Activated CD8-positive, alpha-beta memory T cell treated with anti-CD3 and anti-CD28 coated beads for 4 hours (primary cell): ENCODE measurements at regions not wholly inside any gene's neighbourhood (a gene's known extent, or its start where the extent isn't known, plus 50 kb on each side); places are given as distances from the start of the nearest gene placed in this dataset.
"Not testable (repeated sequence)": the region's sequence is repeated elsewhere in the genome, so short reads cannot be mapped to it uniquely, and the experiment has no call there.

Source experiments
- DNase-seq, 2 donors: peaks; one replicate each; pipeline ENCODE4 v3.0.0-alpha.2; 2020; ENCODE audit warnings: low read depth in 2 of 2

DNA sequence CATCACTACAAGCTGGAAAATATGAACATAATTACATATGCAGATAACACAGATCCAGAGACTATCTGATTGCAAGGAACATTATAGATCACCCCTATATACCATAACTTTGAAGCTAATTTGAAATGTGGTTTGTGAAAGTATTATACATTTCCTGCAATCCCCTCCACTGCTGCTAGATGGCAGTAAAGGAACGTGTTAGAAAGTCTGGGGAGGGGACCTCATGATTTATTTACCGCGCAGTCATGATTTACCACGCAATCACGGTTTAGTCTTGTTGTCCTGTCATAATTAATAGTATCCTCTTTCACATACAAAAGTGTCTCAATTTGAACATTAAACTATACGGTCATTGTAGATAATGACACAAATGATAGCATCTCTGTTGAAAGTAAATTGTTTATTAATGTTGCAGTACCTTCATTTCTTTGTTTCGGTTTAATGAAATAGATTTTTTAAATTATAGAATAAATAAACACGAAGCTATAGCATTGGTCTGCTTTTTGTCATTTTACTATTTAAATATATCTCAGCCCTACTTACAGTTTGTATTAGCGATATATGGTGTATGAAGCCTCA is 145.3 kb upstream of the PRSS1 start:
- no peak for DNase-seq

DNA sequence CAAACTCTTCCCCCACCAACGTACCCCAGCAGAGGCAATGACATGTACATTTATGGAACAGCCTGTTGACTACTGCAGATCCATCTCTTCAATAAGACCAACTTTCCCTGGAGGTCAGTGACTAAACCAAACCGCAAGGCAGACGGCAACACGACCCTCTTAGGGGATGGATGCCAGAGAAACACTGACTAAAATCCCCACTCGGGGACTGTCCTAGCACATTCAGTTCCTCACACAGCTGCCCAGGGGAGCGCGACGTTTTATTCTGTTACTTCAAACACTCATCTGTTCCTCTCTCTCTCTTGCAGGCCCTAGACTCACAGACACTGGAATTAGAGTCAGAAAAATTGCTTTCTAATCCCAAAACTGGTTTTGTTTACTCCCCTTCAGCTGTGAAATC is 146.5 kb upstream of the PRSS1 start:
- DNase-seq: no peak

DNA sequence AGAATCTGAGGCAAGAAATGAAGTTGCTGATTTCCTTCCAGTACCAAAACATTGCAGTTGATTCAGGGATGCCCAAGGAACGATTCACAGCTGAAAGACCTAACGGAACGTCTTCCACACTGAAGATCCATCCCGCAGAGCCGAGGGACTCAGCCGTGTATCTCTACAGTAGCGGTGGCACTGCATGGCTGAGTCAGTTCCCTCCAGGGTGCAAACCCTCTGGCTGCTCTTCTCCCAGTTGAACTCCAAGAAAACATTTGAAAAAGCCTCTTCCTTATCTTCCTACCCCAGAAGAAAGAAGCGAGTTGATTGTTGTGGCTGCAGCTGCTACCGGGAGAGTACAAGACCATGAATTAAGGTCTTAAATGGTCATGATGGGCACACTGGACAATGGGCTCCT is 147.1 kb upstream of the PRSS1 start:
- DNase-seq: no peak

DNA sequence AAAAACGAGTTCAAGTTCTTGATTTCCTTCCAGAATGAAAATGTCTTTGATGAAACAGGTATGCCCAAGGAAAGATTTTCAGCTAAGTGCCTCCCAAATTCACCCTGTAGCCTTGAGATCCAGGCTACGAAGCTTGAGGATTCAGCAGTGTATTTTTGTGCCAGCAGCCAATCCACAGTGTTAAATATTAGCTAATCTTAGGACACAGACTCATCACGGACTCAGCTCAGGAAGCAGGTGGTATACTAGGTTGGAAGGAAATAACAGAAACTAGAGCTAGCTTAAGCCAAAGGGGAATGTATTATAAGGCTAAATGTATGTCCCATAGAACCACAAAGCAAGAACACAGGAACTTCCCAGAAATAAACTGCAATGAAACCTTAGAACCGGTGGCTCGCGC is 151.0 kb upstream of the PRSS1 start:
- no peak for DNase-seq

DNA sequence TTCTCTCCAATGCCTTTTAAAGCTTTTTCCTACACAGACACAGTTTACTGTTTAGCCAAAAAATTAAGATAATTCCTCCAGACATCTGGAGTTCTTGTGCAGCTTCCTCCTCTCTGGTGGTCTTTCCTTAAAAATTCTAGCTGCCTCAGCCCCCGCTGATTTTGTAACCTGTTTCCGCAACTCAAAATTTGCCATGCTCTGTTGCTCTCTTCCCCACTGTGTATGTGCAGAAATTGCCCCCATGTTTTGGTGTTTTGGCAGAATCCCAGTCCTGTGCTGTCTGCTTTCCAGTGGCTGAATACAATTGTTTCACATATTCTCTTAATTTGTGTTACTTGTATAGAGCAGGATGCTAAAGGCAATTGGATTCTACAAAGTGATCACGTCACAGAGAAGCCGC is 151.7 kb upstream of the PRSS1 start:
- no peak for DNase-seq

DNA sequence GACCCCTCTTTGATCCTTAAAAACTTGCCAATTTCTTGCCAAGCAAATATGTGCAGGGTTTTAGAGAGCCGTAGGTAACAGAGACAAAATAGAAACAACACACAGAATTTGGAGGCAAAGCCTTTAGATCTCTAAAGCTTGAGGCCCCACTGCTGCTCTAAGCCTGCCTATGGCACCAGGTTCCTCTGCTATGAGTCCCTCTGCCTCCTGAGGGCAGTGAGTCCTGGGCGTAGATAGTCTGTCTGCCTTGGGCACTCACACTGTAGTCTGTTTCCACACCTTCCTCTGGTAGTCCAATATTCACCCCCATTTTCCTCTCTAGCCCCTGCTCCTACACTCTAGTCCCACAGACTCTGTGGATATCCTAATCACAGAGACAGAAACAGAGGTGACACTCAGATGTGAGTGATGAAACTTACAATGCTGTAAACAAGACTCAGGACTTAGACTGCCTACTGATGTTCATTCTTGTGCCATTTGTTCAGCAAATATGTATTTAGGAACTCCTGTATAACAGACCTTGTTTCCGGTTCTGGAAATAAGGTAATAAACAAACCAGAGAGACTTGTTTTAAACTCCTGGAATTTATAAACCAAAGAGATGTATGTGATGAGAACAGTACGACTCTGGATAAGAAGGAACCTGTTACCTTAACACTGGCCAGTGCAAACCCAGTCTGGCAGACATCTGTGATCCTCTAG is 153.3 kb upstream of the PRSS1 start:
- DNase-seq: no peak

DNA sequence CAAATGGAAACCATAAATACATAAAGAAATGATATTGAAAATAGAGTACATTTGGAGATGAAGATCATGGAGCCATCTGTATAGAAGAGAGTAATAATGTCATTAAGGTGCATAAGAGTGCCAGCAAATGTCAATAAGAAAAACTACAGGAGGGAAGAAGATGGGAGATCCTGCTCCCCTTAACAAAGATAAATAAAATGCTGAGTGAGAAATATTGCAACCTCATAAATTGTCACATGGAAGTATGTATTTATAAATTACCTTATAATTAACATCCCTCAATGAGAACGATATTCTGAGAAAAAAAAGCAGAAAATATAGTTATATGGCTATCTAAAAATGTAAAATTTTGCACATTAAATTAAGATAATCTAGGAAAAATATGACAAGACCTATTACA is 155.2 kb upstream of the PRSS1 start:
- DNase-seq: no peak

DNA sequence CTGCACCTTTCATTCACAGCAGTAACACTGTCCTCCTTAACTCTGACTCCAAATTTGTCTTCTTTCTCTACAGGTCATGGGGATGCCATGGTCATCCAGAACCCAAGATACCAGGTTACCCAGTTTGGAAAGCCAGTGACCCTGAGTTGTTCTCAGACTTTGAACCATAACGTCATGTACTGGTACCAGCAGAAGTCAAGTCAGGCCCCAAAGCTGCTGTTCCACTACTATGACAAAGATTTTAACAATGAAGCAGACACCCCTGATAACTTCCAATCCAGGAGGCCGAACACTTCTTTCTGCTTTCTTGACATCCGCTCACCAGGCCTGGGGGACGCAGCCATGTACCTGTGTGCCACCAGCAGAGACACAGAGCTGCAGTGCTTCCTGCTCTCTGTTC is 156.2 kb upstream of the PRSS1 start:
- no peak for DNase-seq

DNA sequence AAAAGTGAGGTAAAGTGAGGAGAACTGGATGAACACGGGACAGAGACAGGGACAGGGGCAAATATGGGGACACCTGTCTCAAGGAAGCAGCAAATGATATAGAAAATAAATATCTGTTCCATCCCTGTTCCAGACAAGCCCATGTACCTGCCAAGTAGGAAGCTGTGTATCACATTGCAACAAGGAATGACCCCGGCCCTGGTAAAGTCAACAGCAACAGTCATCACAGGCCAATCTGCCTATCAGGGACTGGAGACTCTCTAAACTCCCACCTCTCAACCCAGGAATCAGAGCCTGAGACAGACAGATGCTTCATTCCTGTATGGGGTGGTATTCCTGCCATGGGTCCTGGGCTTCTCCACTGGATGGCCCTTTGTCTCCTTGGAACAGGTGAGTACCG is 156.6 kb upstream of the PRSS1 start:
- DNase-seq: no peak

DNA sequence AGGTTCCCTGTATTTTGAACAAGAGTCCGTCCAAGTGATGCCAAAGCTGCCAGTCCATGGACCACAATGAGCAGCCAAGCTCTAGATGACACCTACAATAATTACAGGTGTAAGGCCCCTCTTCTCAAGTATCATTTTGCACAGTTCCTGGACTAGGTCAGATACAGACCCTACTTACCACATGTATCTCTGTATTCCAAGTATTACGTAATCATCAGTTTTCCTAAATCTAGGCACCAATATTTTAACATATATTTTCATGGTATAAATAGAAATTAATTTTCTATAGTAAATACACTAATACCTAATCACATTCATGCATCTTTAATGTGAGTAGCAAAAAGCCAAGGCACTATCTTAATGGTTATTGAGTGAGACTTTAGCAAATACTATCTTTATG is 157.0 kb upstream of the PRSS1 start:
- no peak for DNase-seq

DNA sequence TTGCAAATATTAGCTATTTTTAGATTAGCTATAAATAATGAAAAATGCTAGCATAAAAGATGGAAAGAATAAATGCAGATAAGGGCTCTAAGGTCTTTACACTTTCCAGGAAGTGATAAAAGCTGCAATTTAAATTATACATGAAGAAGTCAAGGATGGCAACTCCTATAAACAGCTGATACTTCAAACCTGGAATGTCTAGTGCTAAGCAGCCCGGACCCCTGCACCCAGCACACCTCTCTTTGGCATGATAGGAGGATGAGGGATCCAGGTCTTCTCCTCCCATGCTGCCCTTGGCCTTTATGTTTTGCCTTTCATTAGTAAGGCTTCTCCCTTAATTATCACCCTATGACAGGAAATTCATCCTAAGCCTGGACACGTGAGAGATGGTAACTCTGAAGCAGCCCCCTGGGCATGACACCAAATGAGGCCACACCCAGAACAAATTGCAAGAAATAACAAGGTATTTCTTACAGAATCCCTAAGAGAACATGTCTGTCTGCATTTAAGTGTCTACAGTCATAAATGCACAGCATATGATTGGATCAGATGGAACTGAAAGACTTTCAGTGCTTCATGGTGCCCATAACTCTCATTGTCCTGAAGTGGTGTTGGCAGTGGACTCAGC is 158.3 kb upstream of the PRSS1 start:
- DNase-seq: no peak

DNA sequence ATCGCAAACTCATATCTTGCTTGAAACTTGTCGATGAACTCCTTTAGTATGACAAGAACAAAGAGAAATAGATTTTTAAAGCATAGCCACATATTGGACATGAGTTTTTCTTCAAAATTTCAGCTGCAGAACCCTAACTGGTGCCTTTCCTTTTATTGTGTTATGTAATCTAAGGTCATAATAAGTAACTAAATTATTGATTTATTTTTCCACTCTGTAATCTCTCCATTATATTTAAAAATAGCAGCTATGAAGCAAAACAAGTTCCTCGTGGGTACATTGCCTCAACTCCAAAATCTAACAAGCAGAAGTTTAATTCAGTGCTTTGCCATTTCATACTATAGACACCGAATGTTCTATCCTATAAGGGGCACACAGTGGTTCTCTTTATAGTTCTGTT is 159.2 kb upstream of the PRSS1 start:
- DNase-seq: no peak

DNA sequence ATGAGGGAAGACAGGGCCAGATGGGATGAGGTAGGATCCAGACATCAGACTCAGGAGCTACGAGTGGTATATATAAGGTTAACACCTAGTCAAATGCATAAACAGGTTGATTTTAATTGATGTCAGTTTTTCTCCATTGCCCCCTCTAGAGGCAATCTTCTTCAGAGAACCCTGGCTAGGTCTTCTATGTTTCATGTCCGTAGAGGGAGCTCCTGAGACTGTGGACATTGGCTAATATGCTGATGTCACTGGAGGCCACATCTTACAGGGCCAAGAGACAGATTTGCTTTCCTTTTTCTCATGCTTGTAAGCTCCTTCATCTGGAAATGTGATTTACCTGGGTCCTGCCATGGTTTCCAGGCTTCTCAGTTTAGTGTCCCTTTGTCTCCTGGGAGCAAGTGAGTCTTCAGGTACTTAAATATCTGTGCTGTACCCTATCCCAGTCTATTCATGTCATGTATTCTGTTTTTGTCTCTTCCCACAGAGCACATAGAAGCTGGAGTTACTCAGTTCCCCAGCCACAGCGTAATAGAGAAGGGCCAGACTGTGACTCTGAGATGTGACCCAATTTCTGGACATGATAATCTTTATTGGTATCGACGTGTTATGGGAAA is 161.6 kb upstream of the PRSS1 start:
- no peak for DNase-seq

DNA sequence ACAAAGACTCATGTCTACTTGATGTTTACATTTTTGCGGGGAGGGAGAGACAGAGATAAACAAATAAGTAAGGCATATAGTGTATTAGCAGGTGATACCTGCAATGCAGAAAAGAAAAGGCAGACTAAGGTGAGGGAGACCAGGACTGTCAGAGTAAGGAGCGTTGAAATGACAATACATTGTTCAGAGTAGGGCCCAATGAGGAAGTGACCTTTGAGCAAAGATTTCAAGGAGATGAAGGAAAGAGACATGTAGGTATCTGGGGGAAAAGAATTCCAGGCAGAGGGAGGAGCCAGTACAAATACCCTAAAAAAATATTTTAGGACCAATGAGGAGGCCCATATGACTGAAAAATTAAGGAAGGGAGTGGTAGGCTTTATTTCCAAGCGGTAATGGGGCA is 162.7 kb upstream of the PRSS1 start:
- DNase-seq: no peak

DNA sequence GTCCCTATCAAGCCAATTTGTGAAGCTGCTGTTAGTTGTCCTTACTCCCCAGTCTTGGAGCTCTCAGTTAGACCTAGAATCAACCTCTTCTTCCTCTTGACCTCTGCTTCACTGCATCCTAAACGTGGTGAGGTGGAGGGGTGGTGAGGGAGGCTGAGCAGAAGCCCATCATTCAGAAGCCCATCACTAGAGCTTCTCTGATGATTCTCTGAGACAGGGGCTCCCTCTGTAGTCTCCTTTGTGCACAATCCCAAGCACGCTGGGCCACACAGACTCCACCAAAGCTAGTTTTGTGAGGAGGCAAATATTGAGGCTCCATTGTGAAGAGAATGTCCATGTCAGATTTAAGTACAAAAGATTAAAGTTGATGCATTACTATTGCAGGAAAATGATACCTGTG is 163.8 kb upstream of the PRSS1 start:
- DNase-seq: no peak

DNA sequence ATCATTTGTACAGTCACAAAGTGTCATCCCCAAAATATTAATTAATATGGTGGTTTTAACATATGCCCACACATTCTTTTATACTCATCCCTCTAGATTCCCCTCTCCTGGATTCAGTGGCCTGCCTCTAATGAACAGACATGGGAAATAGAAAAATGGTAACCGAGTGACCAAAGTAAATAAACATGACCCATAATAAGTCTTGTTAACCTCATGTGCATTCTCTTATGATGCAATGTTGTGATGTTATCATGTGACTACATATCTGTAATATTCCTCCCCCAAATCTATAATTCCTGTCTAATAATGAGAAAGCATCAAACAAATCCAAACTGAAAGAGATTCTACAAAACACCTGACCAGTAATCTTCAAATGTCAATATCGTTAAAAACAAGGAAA is 164.5 kb upstream of the PRSS1 start:
- DNase-seq: no peak

DNA sequence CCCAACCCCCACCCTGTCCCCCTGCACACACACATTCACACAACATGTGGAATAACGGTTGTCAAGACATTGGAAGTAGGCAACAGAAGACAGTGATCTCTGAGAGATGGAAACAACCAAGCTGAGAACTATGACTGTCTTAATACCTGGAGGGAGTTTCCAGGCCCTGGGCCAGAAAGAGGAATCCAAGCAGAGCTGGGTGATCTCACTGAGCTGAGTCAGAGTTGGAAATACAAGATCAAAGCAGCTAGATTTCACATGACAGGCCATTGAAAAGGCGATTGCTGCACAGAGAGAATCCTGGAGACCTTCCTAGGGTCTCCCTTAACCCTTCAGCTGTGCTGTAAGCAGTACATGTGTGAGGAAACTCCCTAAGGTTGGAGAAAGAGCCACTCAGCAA is 165.8 kb upstream of the PRSS1 start:
- no peak for DNase-seq

DNA sequence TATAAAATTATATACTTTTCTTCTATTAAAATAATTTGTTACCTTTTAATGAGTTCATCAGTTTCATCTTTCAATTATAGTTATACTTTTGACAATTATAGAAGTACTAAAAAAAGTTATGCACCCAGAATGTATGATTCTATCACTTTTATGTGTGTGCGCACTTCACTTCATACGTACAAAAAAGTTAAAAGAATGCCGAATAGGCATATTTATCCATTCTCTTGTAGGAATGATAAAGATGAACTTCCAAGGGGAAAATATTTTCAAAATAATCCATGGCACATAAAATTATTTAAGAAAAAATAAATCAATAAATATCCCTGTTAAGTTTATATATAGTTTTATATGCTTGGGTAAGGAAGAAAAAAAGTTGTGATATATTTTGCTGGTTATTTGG is 166.9 kb upstream of the PRSS1 start:
- DNase-seq: no peak

DNA sequence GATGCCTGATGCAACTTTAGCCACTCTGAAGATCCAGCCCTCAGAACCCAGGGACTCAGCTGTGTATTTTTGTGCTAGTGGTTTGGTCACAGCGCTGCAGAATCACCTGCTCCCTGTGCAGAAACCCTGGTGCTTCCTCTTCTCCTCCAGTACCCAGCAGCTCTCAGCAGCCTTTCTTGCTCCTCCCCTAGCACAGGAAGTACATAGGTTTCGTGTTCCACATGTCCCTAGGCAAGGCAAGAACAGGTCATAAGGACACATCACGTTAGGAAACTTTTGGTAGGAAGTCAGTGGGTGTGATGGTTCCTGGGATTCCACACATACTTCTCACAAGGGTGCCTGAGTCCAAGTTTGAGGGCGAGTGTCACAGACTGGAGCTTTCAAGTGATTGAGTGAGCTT is 167.9 kb upstream of the PRSS1 start:
- DNase-seq: no peak

DNA sequence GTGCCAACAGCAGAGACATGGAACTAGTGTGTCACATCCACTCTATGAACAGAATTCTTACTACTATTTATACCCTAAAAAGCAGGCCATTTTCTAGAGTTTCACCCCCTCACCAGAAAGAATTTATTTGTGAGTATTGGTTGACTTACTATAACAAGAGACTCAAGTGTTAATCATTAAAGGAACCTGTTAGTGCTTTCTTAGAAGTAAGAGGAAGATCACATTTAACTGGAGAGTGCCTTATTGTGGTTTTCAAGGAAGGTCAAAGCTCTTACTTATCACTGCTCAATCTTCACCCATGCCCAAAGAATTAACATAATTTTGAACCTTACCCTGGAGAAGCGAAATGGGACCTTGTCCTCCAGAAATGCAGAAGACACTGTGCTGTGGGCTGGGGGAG is 169.3 kb upstream of the PRSS1 start:
- no peak for DNase-seq

DNA sequence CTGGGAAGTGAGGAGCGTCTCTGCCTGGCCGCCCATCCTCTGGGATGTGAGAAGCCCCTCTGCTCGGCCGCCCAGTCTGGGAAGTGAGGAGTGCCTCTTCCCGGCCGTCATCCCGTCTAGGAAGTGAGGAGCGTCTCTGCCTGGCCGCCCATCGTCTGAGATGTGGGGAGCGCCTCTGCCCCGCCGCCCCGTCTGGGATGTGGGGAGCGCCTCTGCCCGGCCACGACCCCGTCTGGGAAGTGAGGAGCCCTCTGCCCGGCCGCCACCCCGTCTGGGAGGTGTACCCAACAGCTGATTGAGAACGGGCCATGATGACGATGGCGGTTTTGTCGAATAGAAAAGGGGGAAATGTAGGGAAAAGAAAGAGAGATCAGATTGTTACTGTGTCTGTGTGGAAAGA is 173.9 kb upstream of the PRSS1 start:
- not testable (repeated sequence) for DNase-seq

DNA sequence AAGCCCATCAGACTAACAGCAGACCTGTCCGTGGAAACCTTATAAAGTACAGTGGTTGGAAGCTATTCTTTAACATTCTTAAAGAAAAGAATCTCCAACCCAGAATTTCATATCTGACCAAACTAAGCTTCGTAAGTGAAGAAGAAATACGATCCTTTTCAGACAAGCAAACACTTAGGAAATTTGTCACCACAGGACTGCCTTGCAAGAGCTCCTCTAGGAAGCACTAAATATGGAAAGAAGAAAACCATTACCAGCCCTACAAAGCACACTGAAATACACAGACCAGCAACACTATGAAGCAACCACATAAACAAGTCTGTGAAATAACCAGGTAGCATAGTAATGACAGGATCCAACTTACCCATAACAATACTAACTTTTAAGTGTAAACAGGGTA is 177.7 kb upstream of the PRSS1 start:
- no peak for DNase-seq

DNA sequence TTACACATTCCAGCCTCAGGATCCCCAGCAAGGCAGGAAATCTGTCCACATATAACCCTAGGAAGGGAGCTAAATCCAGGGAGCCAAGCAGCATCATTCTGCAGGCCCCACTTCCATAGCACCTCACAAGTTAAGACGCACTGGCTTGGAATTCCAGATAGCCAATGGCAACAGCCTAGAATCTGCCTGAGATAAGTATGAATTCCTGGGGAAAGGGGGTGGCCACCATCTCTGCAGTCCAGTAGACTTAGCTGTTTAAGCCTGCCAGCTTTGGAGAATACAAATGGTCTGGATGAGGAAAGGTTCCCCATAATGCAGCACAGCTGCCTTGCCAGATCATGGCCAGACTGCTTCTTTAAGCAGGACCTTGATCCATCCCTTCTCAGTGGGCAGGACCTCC is 179.4 kb upstream of the PRSS1 start:
- DNase-seq: no peak
